GM23248 (cell line): ENCODE measurements at regions not wholly inside any gene's neighbourhood (a gene's known extent, or its start where the extent isn't known, plus 50 kb on each side); places are given as distances from the start of the nearest gene placed in this dataset.

Experiments used
- DNase-seq: peaks from one replicate; pipeline ENCODE4 v3.0.0-alpha.2; 2015
- H2AFZ ChIP-seq: fragments of 200-600 bp; sonication (generic); 2 replicates; pipeline ENCODE4 v1.6.1; 2016; ENCODE audit warnings: antibody characterized with exemption
- H3F3A ChIP-seq: fragments of 200-600 bp; sonication (generic); 2 replicates; pipeline ENCODE4 v1.6.1; 2016; ENCODE audit warnings: mild to moderate bottlenecking, antibody characterized with exemption, mixed run types; ENCODE audit not compliant: insufficient read depth
- H3K27ac ChIP-seq: fragments of 200-600 bp; sonication (generic); 2 replicates; pipeline ENCODE4 v1.5.1; 2016; ENCODE audit warnings: mild to moderate bottlenecking
- H3K27me3 ChIP-seq: fragments of 200-600 bp; sonication (generic); replicated peaks from 2 replicates; pipeline ENCODE4 v1.6.1; 2016; ENCODE audit warnings: mild to moderate bottlenecking; ENCODE audit not compliant: insufficient read depth
- H3K36me3 ChIP-seq: fragments of 200-600 bp; sonication (generic); 2 replicates; pipeline ENCODE4 v1.6.1; 2016; ENCODE audit warnings: low read depth, mild to moderate bottlenecking
- H3K4me1 ChIP-seq: fragments of 200-600 bp; sonication (generic); 2 replicates; pipeline ENCODE4 v1.6.1; 2016; ENCODE audit warnings: mild to moderate bottlenecking; ENCODE audit not compliant: insufficient read depth
- H3K4me2 ChIP-seq: fragments of 200-600 bp; sonication (generic); one replicate; pipeline ENCODE4 v1.6.1; 2016; ENCODE audit warnings: mild to moderate bottlenecking; ENCODE audit not compliant: unreplicated experiment
- H3K4me3 ChIP-seq: fragments of 200-600 bp; sonication (generic); 2 replicates; pipeline ENCODE4 v1.5.1; 2016; ENCODE audit warnings: mild to moderate bottlenecking
- H3K79me2 ChIP-seq: fragments of 200-600 bp; sonication (generic); 2 replicates; pipeline ENCODE4 v1.6.1; 2016; ENCODE audit warnings: mild to moderate bottlenecking; ENCODE audit not compliant: insufficient read depth
- H3K9ac ChIP-seq: fragments of 200-600 bp; sonication (generic); 2 replicates; pipeline ENCODE4 v1.6.1; 2016; ENCODE audit warnings: mild to moderate bottlenecking
- H3K9me2 ChIP-seq: fragments of 200-600 bp; sonication (generic); 2 replicates; pipeline ENCODE4 v1.6.1; 2016; ENCODE audit warnings: mixed run types, mild to moderate bottlenecking, moderate library complexity; ENCODE audit not compliant: insufficient read depth
- H3K9me3 ChIP-seq: fragments of 200-600 bp; sonication (generic); one replicate; pipeline ENCODE4 v1.6.1; 2017; ENCODE audit warnings: low read depth
- H4K20me1 ChIP-seq: fragments of 200-600 bp; sonication (generic); 2 replicates; pipeline ENCODE4 v1.6.0; 2016; ENCODE audit not compliant: insufficient read depth
- EZH2 ChIP-seq: fragments of 200-600 bp; sonication (generic); IDR thresholded peaks from 2 replicates; pipeline ENCODE4 v1.6.1; 2018; ENCODE audit warnings: antibody characterized with exemption, mild to moderate bottlenecking; ENCODE audit not compliant: insufficient read depth, poor library complexity, severe bottlenecking
- EZH2phosphoT487 ChIP-seq: fragments of 200-600 bp; sonication (generic); IDR thresholded peaks from 2 replicates; pipeline ENCODE4 v1.6.1; 2018; ENCODE audit warnings: antibody characterized with exemption, moderate library complexity, mild to moderate bottlenecking, low read depth; ENCODE audit not compliant: insufficient read depth
- WGBS, 2 experiments: methylation state at CpG; one replicate each; pipeline ENCODE4 v1.1.6; 2015 to 2017; ENCODE audit warnings: low lambda C conversion rate in 2 of 2, low coverage in 1 of 2; ENCODE audit errors: missing lambda C conversion rate in 2 of 2; 5-methylcytosine and 5-hydroxymethylcytosine counted together
- in situ Hi-C: fragments of 300-500 bp; cut with MboI; formaldehyde crosslinking; loops from 2 replicates; pipeline ENCODE4 v1.15.0; 2020

DNA sequence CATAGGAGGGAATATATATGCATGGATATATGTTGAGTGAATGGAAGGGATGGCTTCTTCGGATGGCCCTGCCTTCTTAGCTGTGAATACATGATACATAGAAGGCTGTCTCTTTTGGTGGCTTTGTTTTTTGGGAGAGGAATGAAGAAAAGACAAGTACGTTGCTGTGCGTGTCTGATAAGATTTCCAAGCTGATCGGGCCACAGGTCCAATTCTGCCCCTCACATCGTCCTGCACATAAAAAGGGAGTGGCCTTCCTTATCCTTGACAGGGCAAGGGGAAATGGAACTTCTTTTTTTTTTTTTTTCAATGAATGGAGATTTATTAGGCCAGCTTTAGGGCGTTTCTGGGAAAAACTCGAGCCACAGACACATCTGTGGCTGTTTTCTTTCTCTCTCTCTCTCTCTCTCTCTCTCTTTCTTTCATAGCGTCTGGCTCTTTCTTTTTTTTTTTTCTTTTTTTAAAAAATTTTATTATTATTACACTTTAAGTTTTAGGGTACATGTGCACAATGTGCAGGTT, 103.8 kb upstream of the SPATA13 start:
- Histone ChIP-seq H3K4me2 (no peak overlapping the region), H3K36me3 (no peaks in the 10 kb centered on the region), H3K9me2 (no peaks in the 10 kb centered on the region), H3K9me3 (no peaks in the 10 kb centered on the region), H3K79me2 (no peaks in the 10 kb centered on the region), H3F3A (0 out of 2 replicates have a peak, but pooled peaks cover 4% of the 10 kb centered on the region), H3K4me3 (no peak overlapping the region), H3K4me1 (0 out of 2 replicates have a peak, but pooled peaks cover 5% of the 10 kb centered on the region), H3K27ac (no peak overlapping the region), H2AFZ (no peak overlapping the region), H4K20me1 (no peaks in the 10 kb centered on the region), H3K27me3 (no peaks in the 10 kb centered on the region), H3K9ac (no peak overlapping the region)
- no peak for DNase-seq
- no peak for TF ChIP-seq EZH2
- no peak for TF ChIP-seq EZH2phosphoT487
- WGBS, 2 experiments: 52 to 75% methylated on average over 7 to 8 of the region's 8 CpGs
- in situ Hi-C loops: no loop called here

DNA sequence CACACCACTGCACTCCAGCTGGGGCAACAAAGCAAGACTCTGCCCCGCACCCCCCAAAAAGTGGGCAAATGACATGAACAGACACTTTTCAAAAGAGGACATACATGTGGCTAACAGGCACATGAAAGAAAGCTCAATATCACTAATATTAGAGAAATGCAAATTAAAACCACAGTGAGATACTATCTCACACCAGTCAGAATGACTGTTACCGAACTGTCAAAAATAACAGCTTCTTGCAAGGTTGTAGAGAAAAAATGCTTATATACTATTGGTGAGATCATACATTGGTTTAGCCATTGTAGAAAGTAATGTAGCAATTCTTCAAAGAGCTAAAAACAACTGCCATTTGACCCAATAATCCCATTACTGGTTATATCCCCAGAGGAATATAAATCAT, 99.5 kb upstream of the SPATA13 start:
- no peak for DNase-seq
- in situ Hi-C loops: no loop called here
- Histone ChIP-seq H4K20me1 (no peaks in the 10 kb centered on the region), H3K36me3 (no peaks in the 10 kb centered on the region), H3F3A (no peaks in the 10 kb centered on the region), H3K9me3 (no peaks in the 10 kb centered on the region), H3K9ac (no peak overlapping the region), H3K27me3 (no peaks in the 10 kb centered on the region), H3K4me1 (no peaks in the 10 kb centered on the region), H3K4me2 (no peak overlapping the region), H3K79me2 (no peaks in the 10 kb centered on the region), H3K4me3 (no peak overlapping the region), H3K27ac (no peak overlapping the region), H2AFZ (no peak overlapping the region), H3K9me2 (no peaks in the 10 kb centered on the region)
- 94 to 100% methylated on average over 2 of the region's 2 CpGs for WGBS, 2 experiments
- no peak for TF ChIP-seq EZH2phosphoT487
- no peak for TF ChIP-seq EZH2

DNA sequence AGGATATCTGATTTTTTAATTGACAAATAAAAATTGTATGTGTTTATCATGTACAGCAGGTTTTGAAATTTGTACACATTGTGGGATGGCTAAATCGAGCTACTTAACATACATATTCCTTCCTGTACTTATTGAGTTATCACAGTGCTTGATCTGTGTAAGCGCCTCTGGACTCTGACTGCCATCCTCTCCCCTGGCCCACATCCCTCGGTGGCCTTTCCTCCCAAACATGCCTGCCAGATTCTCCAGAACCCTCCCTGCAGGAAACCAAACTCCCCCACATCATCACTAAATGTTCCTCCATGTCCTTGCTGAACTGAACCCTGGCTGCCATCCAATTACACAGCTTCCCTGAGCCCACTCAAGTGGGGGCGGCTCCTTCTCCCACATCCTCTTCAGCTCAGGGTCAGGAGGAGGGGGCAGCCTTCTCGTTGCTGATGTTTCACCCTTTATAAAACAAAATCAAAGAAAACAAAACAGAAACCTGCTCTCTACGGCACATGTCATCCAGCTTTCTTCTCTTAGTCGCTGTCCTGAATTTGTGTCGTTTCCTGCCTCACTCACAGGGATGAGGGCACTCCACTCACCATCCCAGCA, 97.1 kb upstream of the SPATA13 start:
- in situ Hi-C loops: no loop called here

DNA sequence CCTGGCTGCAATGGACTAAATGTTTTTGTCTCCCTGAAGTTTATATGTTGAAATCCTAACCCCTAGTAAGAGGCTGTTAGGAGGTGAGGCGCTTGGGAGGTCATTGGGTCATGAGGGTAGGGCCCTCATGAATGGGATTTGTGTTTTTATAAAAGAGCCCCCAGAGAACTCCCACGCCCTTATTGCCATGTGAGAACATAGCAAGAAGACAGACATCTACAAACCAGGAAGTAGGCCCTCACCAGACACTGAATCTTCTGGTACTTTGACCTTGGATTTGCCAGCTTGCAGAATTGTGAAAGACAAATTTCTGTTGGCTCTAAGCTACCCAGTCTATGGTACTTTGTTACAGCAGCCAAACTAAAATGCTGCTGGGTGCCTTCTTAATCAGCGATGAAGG, 96.1 kb upstream of the SPATA13 start:
- 89 to 98% methylated on average over 3 of the region's 3 CpGs for WGBS, 2 experiments
- no peak overlapping the region for H3K4me2 ChIP-seq
- in situ Hi-C loops: no loop called here

More for the DNA sequence above, 97.1 kb upstream of the SPATA13 start:
- Histone ChIP-seq H3K4me1 (no peaks in the 10 kb centered on the region), H3K36me3 (no peaks in the 10 kb centered on the region), H3K27me3 (no peaks in the 10 kb centered on the region), H3K9me2 (no peaks in the 10 kb centered on the region), H4K20me1 (no peaks in the 10 kb centered on the region), H3K79me2 (no peaks in the 10 kb centered on the region), H3K4me3 (0 out of 2 replicates have a peak overlapping the region, but pooled peaks have one; percentile 41), H3F3A (no peaks in the 10 kb centered on the region), H3K9me3 (no peaks in the 10 kb centered on the region), H3K27ac (no peak overlapping the region), H3K9ac (no peak overlapping the region), H2AFZ (0 out of 2 replicates have a peak overlapping the region, but pooled peaks have one; percentile 48), H3K4me2 (no peak overlapping the region)
- TF ChIP-seq EZH2phosphoT487: no peak
- no peak for TF ChIP-seq EZH2
- 38 to 39% methylated on average over 8 of the region's 8 CpGs for WGBS, 2 experiments
- no peak for DNase-seq

DNA sequence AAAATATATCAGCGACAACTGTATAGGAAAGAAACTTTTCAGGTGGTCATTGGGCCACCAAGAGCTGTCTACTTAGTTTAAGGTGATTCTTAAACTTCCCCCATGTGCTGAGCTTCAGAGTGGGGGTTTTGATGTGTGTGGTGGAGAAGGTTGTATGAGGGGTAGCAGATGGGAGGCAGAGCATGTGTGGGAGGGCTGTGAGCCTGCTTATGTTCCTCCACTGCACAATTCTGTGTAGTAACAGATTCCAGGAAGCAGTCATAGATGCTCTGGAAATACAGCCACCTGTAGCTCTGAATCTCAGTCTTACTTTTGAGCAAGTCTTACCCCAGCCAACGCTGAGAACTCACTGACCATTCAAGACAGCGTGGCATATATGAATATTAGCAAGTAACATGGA, 95.3 kb upstream of the SPATA13 start:
- no peak overlapping the region for H3K4me2 ChIP-seq
- 60 to 61% methylated on average over 3 of the region's 3 CpGs for WGBS, 2 experiments
- H3K27ac ChIP-seq: no peak overlapping the region
- TF ChIP-seq EZH2phosphoT487 (no peak), EZH2 (no peak)
- in situ Hi-C loops: no loop called here
- no peaks in the 10 kb centered on the region for H3K27me3 ChIP-seq
- no peak overlapping the region for H3K9ac ChIP-seq
- H3K79me2 ChIP-seq: no peaks in the 10 kb centered on the region
- H3K9me2 ChIP-seq: no peaks in the 10 kb centered on the region
- H3K9me3 ChIP-seq: no peaks in the 10 kb centered on the region
- no peak overlapping the region for H2AFZ ChIP-seq
- no peak for DNase-seq
- no peak overlapping the region for H3K4me3 ChIP-seq
- H4K20me1 ChIP-seq: no peaks in the 10 kb centered on the region
- no peaks in the 10 kb centered on the region for H3F3A ChIP-seq
- H3K36me3 ChIP-seq: no peaks in the 10 kb centered on the region
- H3K4me1 ChIP-seq: peaks cover 3% of the 10 kb centered on the region; the same call in 1 of the 2 replicates

More for the DNA sequence above, 96.1 kb upstream of the SPATA13 start:
- H3K4me1 ChIP-seq: peaks cover 3% of the 10 kb centered on the region; the same call in 1 of the 2 replicates
- H3F3A ChIP-seq: no peaks in the 10 kb centered on the region
- H3K9me3 ChIP-seq: no peaks in the 10 kb centered on the region
- no peak for TF ChIP-seq EZH2phosphoT487
- TF ChIP-seq EZH2: no peak
- H3K4me3 ChIP-seq: no peak overlapping the region
- no peak for DNase-seq
- H3K27ac ChIP-seq: no peak overlapping the region
- H3K27me3 ChIP-seq: no peaks in the 10 kb centered on the region
- H3K36me3 ChIP-seq: no peaks in the 10 kb centered on the region
- no peak overlapping the region for H3K9ac ChIP-seq
- no peak overlapping the region for H2AFZ ChIP-seq
- H3K9me2 ChIP-seq: no peaks in the 10 kb centered on the region
- no peaks in the 10 kb centered on the region for H3K79me2 ChIP-seq
- H4K20me1 ChIP-seq: no peaks in the 10 kb centered on the region
